Naive thymus-derived CD8-positive, alpha-beta T cell (primary cell): ENCODE measurements at regions not wholly inside any gene's neighbourhood (a gene's known extent, or its start where the extent isn't known, plus 50 kb on each side); places are given as distances from the start of the nearest gene placed in this dataset.
"Not testable (repeated sequence)": the region's sequence is repeated elsewhere in the genome, so short reads cannot be mapped to it uniquely, and the experiment has no call there.

Experiments used
- ATAC-seq, 2 donors: fragments of 150-1000 bp; cut with Tn5 transposase in 1 of 2; sonication (Bioruptor Pico), chemical (Tn5 transposase) in 1 of 2; 1 replicate in 1 of 2; 2 replicates in 1 of 2; pipeline ENCODE4 v1.10.0; 2021; ENCODE audit warnings: mild to moderate bottlenecking in 2 of 2, moderate library complexity in 2 of 2
- POLR2A ChIA-PET: fragments of 350-600 bp; sonication (Branson Sonifier 250); formaldehyde crosslinking; loops from one replicate; lab custom pipeline; 2021; ENCODE audit warnings: antibody characterized with exemption; lab: Charles Lee
- DNase-seq, 10 donors: peaks; one replicate each; pipeline versions ENCODE4 v3.0.0 to v3.0.0-alpha.2; 2020 to 2022
- H3K27ac Mint-ChIP-seq, 10 donors: one replicate each; pipeline ENCODE4 v1.8.0; 2020 to 2022; ENCODE audit warnings: mild to moderate bottlenecking in 10 of 10, mixed read lengths in 10 of 10, moderate library complexity in 4 of 10, inconsistent platforms in 1 of 10
- H3K27me3 Mint-ChIP-seq, 5 donors: one replicate each; pipeline ENCODE4 v1.8.0; 2021 to 2022; ENCODE audit warnings: mixed read lengths in 5 of 5
- H3K36me3 Mint-ChIP-seq, 3 donors: one replicate each; pipeline ENCODE4 v1.8.0; 2020 to 2022; ENCODE audit warnings: mixed read lengths in 3 of 3, mild to moderate bottlenecking in 2 of 3, inconsistent platforms in 1 of 3
- H3K4me1 Mint-ChIP-seq, 4 donors: one replicate each; pipeline ENCODE4 v1.8.0; 2021 to 2022; ENCODE audit warnings: mixed read lengths in 4 of 4
- H3K4me3 Mint-ChIP-seq, 10 donors: one replicate each; pipeline ENCODE4 v1.8.0; 2020 to 2022; ENCODE audit warnings: mild to moderate bottlenecking in 10 of 10, mixed read lengths in 10 of 10, moderate library complexity in 6 of 10, inconsistent platforms in 1 of 10
- H3K9me3 Mint-ChIP-seq, 9 donors: one replicate each; pipeline ENCODE4 v1.8.0; 2020 to 2022; ENCODE audit warnings: mixed read lengths in 9 of 9, mild to moderate bottlenecking in 3 of 9, inconsistent platforms in 1 of 9, moderate library complexity in 1 of 9

- H3K27ac Mint-ChIP-seq, H3K9me3 Mint-ChIP-seq, POLR2A ChIA-PET, H3K4me1 Mint-ChIP-seq, H3K36me3 Mint-ChIP-seq, ATAC-seq, H3K27me3 Mint-ChIP-seq, DNase-seq, H3K4me3 Mint-ChIP-seq: not testable (repeated sequence)
Measured at GRCh38 chr21:7793797-7794196, 2727.6 kb upstream of the TPTE start.

- not testable (repeated sequence) for H3K27me3 Mint-ChIP-seq, ATAC-seq, H3K9me3 Mint-ChIP-seq
Measured at GRCh38 chr21:7797328-7797727, 2724.1 kb upstream of the TPTE start.

GRCh38 chr21:7798446-7798845 is 2722.9 kb upstream of the TPTE start:
- H3K36me3 Mint-ChIP-seq, ATAC-seq, H3K4me3 Mint-ChIP-seq, H3K9me3 Mint-ChIP-seq, POLR2A ChIA-PET, H3K27ac Mint-ChIP-seq, H3K27me3 Mint-ChIP-seq, H3K4me1 Mint-ChIP-seq: not testable (repeated sequence)
- peak in 1 of 10 donors; percentile 18 for DNase-seq

More at GRCh38 chr21:7797328-7797727, 2724.1 kb upstream of the TPTE start:
- H3K4me1 Mint-ChIP-seq, DNase-seq, H3K27ac Mint-ChIP-seq, H3K36me3 Mint-ChIP-seq, H3K4me3 Mint-ChIP-seq, POLR2A ChIA-PET: not testable (repeated sequence)

- not testable (repeated sequence) for H3K27me3 Mint-ChIP-seq
Measured at GRCh38 chr21:7799697-7800096, 2721.7 kb upstream of the TPTE start.

GRCh38 chr21:7813475-7813874 is 2707.9 kb upstream of the TPTE start:
- H3K4me1 Mint-ChIP-seq, DNase-seq, H3K4me3 Mint-ChIP-seq, H3K27ac Mint-ChIP-seq, POLR2A ChIA-PET, H3K9me3 Mint-ChIP-seq, H3K36me3 Mint-ChIP-seq, H3K27me3 Mint-ChIP-seq: not testable (repeated sequence)
- ATAC-seq, result peak; percentile 51 to 66

More at GRCh38 chr21:7799697-7800096, 2721.7 kb upstream of the TPTE start:
- ATAC-seq, H3K36me3 Mint-ChIP-seq, DNase-seq, POLR2A ChIA-PET, H3K9me3 Mint-ChIP-seq, H3K27ac Mint-ChIP-seq, H3K4me1 Mint-ChIP-seq, H3K4me3 Mint-ChIP-seq: not testable (repeated sequence)

GRCh38 chr21:7817013-7817412 is 2704.4 kb upstream of the TPTE start:
- H3K9me3 Mint-ChIP-seq, ATAC-seq, H3K4me1 Mint-ChIP-seq, H3K4me3 Mint-ChIP-seq, DNase-seq, H3K27me3 Mint-ChIP-seq, H3K36me3 Mint-ChIP-seq, H3K27ac Mint-ChIP-seq, POLR2A ChIA-PET: not testable (repeated sequence)

- POLR2A ChIA-PET, ATAC-seq, DNase-seq, H3K27ac Mint-ChIP-seq, H3K27me3 Mint-ChIP-seq, H3K4me3 Mint-ChIP-seq, H3K9me3 Mint-ChIP-seq, H3K4me1 Mint-ChIP-seq, H3K36me3 Mint-ChIP-seq: not testable (repeated sequence)
Measured at GRCh38 chr21:7819301-7819700, 2702.1 kb upstream of the TPTE start.

- ATAC-seq, result not testable (repeated sequence)
Measured at GRCh38 chr21:7825627-7826026, 2695.8 kb upstream of the TPTE start.

GRCh38 chr21:7826174-7826573 is 2695.2 kb upstream of the TPTE start:
- H3K27ac Mint-ChIP-seq, H3K9me3 Mint-ChIP-seq, ATAC-seq, DNase-seq, H3K27me3 Mint-ChIP-seq, POLR2A ChIA-PET, H3K4me3 Mint-ChIP-seq, H3K4me1 Mint-ChIP-seq, H3K36me3 Mint-ChIP-seq: not testable (repeated sequence)

More at GRCh38 chr21:7825627-7826026, 2695.8 kb upstream of the TPTE start:
- DNase-seq, H3K4me3 Mint-ChIP-seq, H3K9me3 Mint-ChIP-seq, H3K4me1 Mint-ChIP-seq, H3K27ac Mint-ChIP-seq, H3K36me3 Mint-ChIP-seq, POLR2A ChIA-PET, H3K27me3 Mint-ChIP-seq: not testable (repeated sequence)

- H3K27me3 Mint-ChIP-seq, POLR2A ChIA-PET, H3K4me3 Mint-ChIP-seq, H3K4me1 Mint-ChIP-seq, ATAC-seq, DNase-seq, H3K27ac Mint-ChIP-seq, H3K36me3 Mint-ChIP-seq, H3K9me3 Mint-ChIP-seq: not testable (repeated sequence)
Measured at GRCh38 chr21:7828260-7828659, 2693.1 kb upstream of the TPTE start.

GRCh38 chr21:7829411-7829810 is 2692.0 kb upstream of the TPTE start:
- H3K9me3 Mint-ChIP-seq, H3K27ac Mint-ChIP-seq, H3K27me3 Mint-ChIP-seq, ATAC-seq, H3K4me1 Mint-ChIP-seq, H3K36me3 Mint-ChIP-seq, DNase-seq, POLR2A ChIA-PET, H3K4me3 Mint-ChIP-seq: not testable (repeated sequence)

- H3K27ac Mint-ChIP-seq, H3K9me3 Mint-ChIP-seq, H3K27me3 Mint-ChIP-seq, H3K4me3 Mint-ChIP-seq, ATAC-seq, DNase-seq, H3K36me3 Mint-ChIP-seq, H3K4me1 Mint-ChIP-seq, POLR2A ChIA-PET: not testable (repeated sequence)
Measured at GRCh38 chr21:7837315-7837714, 2684.1 kb upstream of the TPTE start.

GRCh38 chr21:7853426-7853825 is 2668.0 kb upstream of the TPTE start:
- POLR2A ChIA-PET, H3K4me1 Mint-ChIP-seq, H3K27ac Mint-ChIP-seq, DNase-seq, ATAC-seq, H3K4me3 Mint-ChIP-seq, H3K36me3 Mint-ChIP-seq, H3K27me3 Mint-ChIP-seq, H3K9me3 Mint-ChIP-seq: not testable (repeated sequence)

- H3K4me1 Mint-ChIP-seq, H3K9me3 Mint-ChIP-seq, DNase-seq, H3K27me3 Mint-ChIP-seq, POLR2A ChIA-PET, H3K27ac Mint-ChIP-seq, ATAC-seq, H3K4me3 Mint-ChIP-seq, H3K36me3 Mint-ChIP-seq: not testable (repeated sequence)
Measured at GRCh38 chr21:7853836-7854235, 2667.5 kb upstream of the TPTE start.
